ENCODE measurements at regions not wholly inside any gene's neighbourhood (a gene's known extent, or its start where the extent isn't known, plus 50 kb on each side); places are given as distances from the start of the nearest gene placed in this dataset.

GRCh38 chr17:54493691-54494090 is 407.0 kb upstream of the TOM1L1 start:
- H3K4me3 ChIP-seq (ENCODE audit: low read length) = no peak overlapping the region
- no peaks in the 10 kb centered on the region for H3K36me3 ChIP-seq (ENCODE audit: insufficient read depth, low read length)
- no peak overlapping the region for H3K27ac ChIP-seq (ENCODE audit: low read depth, low read length)
- H3K9ac ChIP-seq (ENCODE audit: low read depth, low read length) = no peak overlapping the region
- peaks cover 2% of the 10 kb centered on the region; the same call in 1 of the 2 replicates for H3K4me1 ChIP-seq (ENCODE audit: insufficient read depth, low read length)
- no peaks in the 10 kb centered on the region for H3K27me3 ChIP-seq (ENCODE audit: insufficient read depth, low read length)
- H3K9me3 ChIP-seq (ENCODE audit: insufficient read depth, low read depth, low read length) = no peaks in the 10 kb centered on the region

GRCh38 chr17:54494721-54495715 is 405.6 kb upstream of the TOM1L1 start:
- Histone ChIP-seq H3K36me3 (ENCODE audit: insufficient read depth, low read length) (no peaks in the 10 kb centered on the region), H3K4me3 (ENCODE audit: low read length) (no peak overlapping the region), H3K27ac (ENCODE audit: low read depth, low read length) (no peak overlapping the region), H3K9me3 (ENCODE audit: insufficient read depth, low read depth, low read length) (no peaks in the 10 kb centered on the region), H3K4me1 (ENCODE audit: insufficient read depth, low read length) (peaks cover 2% of the 10 kb centered on the region; the same call in 1 of the 2 replicates), H3K27me3 (ENCODE audit: insufficient read depth, low read length) (no peaks in the 10 kb centered on the region), H3K9ac (ENCODE audit: low read depth, low read length) (no peak overlapping the region)
- 91% methylated on average over 9 of the region's 9 CpGs for WGBS

GRCh38 chr17:54505404-54505803 is 395.2 kb upstream of the TOM1L1 start:
- H3K27ac ChIP-seq (ENCODE audit: low read depth, low read length) = no peak overlapping the region
- no peak overlapping the region for H3K9ac ChIP-seq (ENCODE audit: low read depth, low read length)
- H3K4me3 ChIP-seq (ENCODE audit: low read length) = no peak overlapping the region
- no peaks in the 10 kb centered on the region for H3K36me3 ChIP-seq (ENCODE audit: insufficient read depth, low read length)
- no peaks in the 10 kb centered on the region for H3K27me3 ChIP-seq (ENCODE audit: insufficient read depth, low read length)
- H3K9me3 ChIP-seq (ENCODE audit: insufficient read depth, low read depth, low read length) = 0 out of 2 replicates have a peak, but pooled peaks cover 3% of the 10 kb centered on the region
- H3K4me1 ChIP-seq (ENCODE audit: insufficient read depth, low read length) = peaks cover 6% of the 10 kb centered on the region; the same call in 1 of the 2 replicates

- WGBS = 99% methylated on average over 2 of the region's 2 CpGs
- H3K4me3 ChIP-seq (ENCODE audit: low read length) = no peak overlapping the region
- H3K27ac ChIP-seq (ENCODE audit: low read depth, low read length) = no peak overlapping the region
- no peaks in the 10 kb centered on the region for H3K36me3 ChIP-seq (ENCODE audit: insufficient read depth, low read length)
- H3K9ac ChIP-seq (ENCODE audit: low read depth, low read length) = no peak overlapping the region
- no peaks in the 10 kb centered on the region for H3K27me3 ChIP-seq (ENCODE audit: insufficient read depth, low read length)
- H3K9me3 ChIP-seq (ENCODE audit: insufficient read depth, low read depth, low read length) = no peaks in the 10 kb centered on the region
- H3K4me1 ChIP-seq (ENCODE audit: insufficient read depth, low read length) = no peaks in the 10 kb centered on the region; the same call in 1 of the 2 replicates
Measured at GRCh38 chr17:54518706-54519105, 381.9 kb upstream of the TOM1L1 start.

GRCh38 chr17:54521137-54521536 is 379.5 kb upstream of the TOM1L1 start:
- H3K9me3 ChIP-seq (ENCODE audit: insufficient read depth, low read depth, low read length) = no peaks in the 10 kb centered on the region
- H3K27ac ChIP-seq (ENCODE audit: low read depth, low read length) = no peak overlapping the region
- H3K9ac ChIP-seq (ENCODE audit: low read depth, low read length) = no peak overlapping the region
- no peaks in the 10 kb centered on the region for H3K27me3 ChIP-seq (ENCODE audit: insufficient read depth, low read length)
- H3K36me3 ChIP-seq (ENCODE audit: insufficient read depth, low read length) = no peaks in the 10 kb centered on the region
- 92% methylated on average over 4 of the region's 4 CpGs for WGBS
- no peak overlapping the region for H3K4me3 ChIP-seq (ENCODE audit: low read length)
- no peaks in the 10 kb centered on the region; the same call in 1 of the 2 replicates for H3K4me1 ChIP-seq (ENCODE audit: insufficient read depth, low read length)

GRCh38 chr17:54524501-54524900 is 376.2 kb upstream of the TOM1L1 start:
- Histone ChIP-seq H3K27me3 (ENCODE audit: insufficient read depth, low read length) (no peaks in the 10 kb centered on the region), H3K36me3 (ENCODE audit: insufficient read depth, low read length) (no peaks in the 10 kb centered on the region)

GRCh38 chr17:54527941-54528340 is 372.7 kb upstream of the TOM1L1 start:
- Histone ChIP-seq H3K9ac (ENCODE audit: low read depth, low read length) (no peak overlapping the region), H3K27ac (ENCODE audit: low read depth, low read length) (no peak overlapping the region), H3K36me3 (ENCODE audit: insufficient read depth, low read length) (no peaks in the 10 kb centered on the region), H3K4me1 (ENCODE audit: insufficient read depth, low read length) (no peaks in the 10 kb centered on the region; the same call in 1 of the 2 replicates), H3K27me3 (ENCODE audit: insufficient read depth, low read length) (no peaks in the 10 kb centered on the region), H3K9me3 (ENCODE audit: insufficient read depth, low read depth, low read length) (no peaks in the 10 kb centered on the region), H3K4me3 (ENCODE audit: low read length) (no peak overlapping the region)
- 68% methylated on average over 2 of the region's 2 CpGs for WGBS

More at GRCh38 chr17:54524501-54524900, 376.2 kb upstream of the TOM1L1 start:
- Histone ChIP-seq H3K4me3 (ENCODE audit: low read length) (no peak overlapping the region), H3K9me3 (ENCODE audit: insufficient read depth, low read depth, low read length) (no peaks in the 10 kb centered on the region), H3K27ac (ENCODE audit: low read depth, low read length) (no peak overlapping the region), H3K4me1 (ENCODE audit: insufficient read depth, low read length) (no peaks in the 10 kb centered on the region; the same call in 1 of the 2 replicates), H3K9ac (ENCODE audit: low read depth, low read length) (no peak overlapping the region)
- no CpG with 5 or more reads among the region's 2 CpGs for WGBS

- H3K4me1 ChIP-seq (ENCODE audit: insufficient read depth, low read length) = no peaks in the 10 kb centered on the region
- H3K36me3 ChIP-seq (ENCODE audit: insufficient read depth, low read length) = no peaks in the 10 kb centered on the region
- H3K4me3 ChIP-seq (ENCODE audit: low read length) = no peak overlapping the region
- H3K9ac ChIP-seq (ENCODE audit: low read depth, low read length) = no peak overlapping the region
- no peaks in the 10 kb centered on the region for H3K27me3 ChIP-seq (ENCODE audit: insufficient read depth, low read length)
- 89% methylated on average over 3 of the region's 3 CpGs for WGBS
- H3K27ac ChIP-seq (ENCODE audit: low read depth, low read length) = no peak overlapping the region
- H3K9me3 ChIP-seq (ENCODE audit: insufficient read depth, low read depth, low read length) = no peaks in the 10 kb centered on the region
Measured at GRCh38 chr17:54530398-54530797, 370.3 kb upstream of the TOM1L1 start.

GRCh38 chr17:54536306-54536705 is 364.3 kb upstream of the TOM1L1 start:
- Histone ChIP-seq H3K27ac (ENCODE audit: low read depth, low read length) (no peak overlapping the region), H3K4me1 (ENCODE audit: insufficient read depth, low read length) (no peaks in the 10 kb centered on the region), H3K27me3 (ENCODE audit: insufficient read depth, low read length) (no peaks in the 10 kb centered on the region), H3K4me3 (ENCODE audit: low read length) (no peak overlapping the region), H3K36me3 (ENCODE audit: insufficient read depth, low read length) (no peaks in the 10 kb centered on the region), H3K9me3 (ENCODE audit: insufficient read depth, low read depth, low read length) (no peaks in the 10 kb centered on the region), H3K9ac (ENCODE audit: low read depth, low read length) (no peak overlapping the region)
- WGBS = 96% methylated on average over 4 of the region's 4 CpGs

GRCh38 chr17:54537656-54538055 is 363.0 kb upstream of the TOM1L1 start:
- Histone ChIP-seq H3K9me3 (ENCODE audit: insufficient read depth, low read depth, low read length) (no peaks in the 10 kb centered on the region), H3K4me1 (ENCODE audit: insufficient read depth, low read length) (no peaks in the 10 kb centered on the region), H3K27ac (ENCODE audit: low read depth, low read length) (no peak overlapping the region), H3K4me3 (ENCODE audit: low read length) (no peak overlapping the region), H3K9ac (ENCODE audit: low read depth, low read length) (no peak overlapping the region), H3K36me3 (ENCODE audit: insufficient read depth, low read length) (no peaks in the 10 kb centered on the region), H3K27me3 (ENCODE audit: insufficient read depth, low read length) (no peaks in the 10 kb centered on the region)
- 93% methylated on average over 3 of the region's 3 CpGs for WGBS

GRCh38 chr17:54544249-54544648 is 356.4 kb upstream of the TOM1L1 start:
- 0 out of 2 replicates have a peak, but pooled peaks cover 4% of the 10 kb centered on the region for H3K4me1 ChIP-seq (ENCODE audit: insufficient read depth, low read length)
- H3K36me3 ChIP-seq (ENCODE audit: insufficient read depth, low read length) = no peaks in the 10 kb centered on the region
- H3K4me3 ChIP-seq (ENCODE audit: low read length) = no peak overlapping the region
- no peaks in the 10 kb centered on the region for H3K9me3 ChIP-seq (ENCODE audit: insufficient read depth, low read depth, low read length)
- WGBS = 77% methylated on average over 4 of the region's 4 CpGs
- H3K9ac ChIP-seq (ENCODE audit: low read depth, low read length) = no peak overlapping the region
- no peak overlapping the region for H3K27ac ChIP-seq (ENCODE audit: low read depth, low read length)
- H3K27me3 ChIP-seq (ENCODE audit: insufficient read depth, low read length) = no peaks in the 10 kb centered on the region
